IMR-90 (cell line): ENCODE measurements at regions not wholly inside any gene's neighbourhood (a gene's known extent, or its start where the extent isn't known, plus 50 kb on each side); places are given as distances from the start of the nearest gene placed in this dataset.

Source experiments
- ATAC-seq: fragments of 200-7000 bp; cut with Tn5 transposase; 2 replicates; pipeline ENCODE4 v1.9.1; 2020; ENCODE audit warnings: low read depth, mild to moderate bottlenecking, moderate library complexity
- BruUV-seq: library from RNA; stranded (reverse); fragments of 400-500 nt; replicated peaks from 2 replicates; lab custom pipeline; 2021; lab: Mats Ljungman, UMichigan
- CTCF ChIA-PET: fragments of 300-600 bp; formaldehyde crosslinking; extraction: SDS; loops from one replicate; lab custom pipeline; 2021; ENCODE audit warnings: antibody characterized with exemption; lab: Yijun Ruan, JAX
- POLR2A ChIA-PET: fragments of 300-600 bp; sonication (Branson Sonifier 250); formaldehyde crosslinking; loops from one replicate; lab custom pipeline; 2022; ENCODE audit warnings: antibody characterized with exemption; ENCODE audit not compliant: unreplicated experiment; lab: Charles Lee
- DNase-seq: peaks from one replicate; pipeline ENCODE4 v3.0.0; 2013
- H2AFZ ChIP-seq: replicated peaks from 2 replicates; pipeline ENCODE3; 2013; ENCODE audit warnings: low read length, mild to moderate bottlenecking; ENCODE audit not compliant: poor library complexity
- H2AK5ac ChIP-seq: 2 replicates; pipeline ENCODE4 v1.6.1; 2013; ENCODE audit warnings: low read depth, low read length, inconsistent platforms
- H2AK9ac ChIP-seq: replicated peaks from 2 replicates; pipeline ENCODE3; 2013; ENCODE audit warnings: mild to moderate bottlenecking, low read depth, low read length, moderate library complexity; ENCODE audit not compliant: poor library complexity
- H2BK120ac ChIP-seq: 2 replicates; pipeline ENCODE4 v1.6.1; 2013; ENCODE audit warnings: low read depth, low read length, inconsistent platforms
- H2BK15ac ChIP-seq: 3 replicates; pipeline ENCODE4 v1.6.1; 2013; ENCODE audit warnings: low read depth, low read length, inconsistent platforms
- H2BK20ac ChIP-seq: 2 replicates; pipeline ENCODE4 v1.6.1; 2013; ENCODE audit warnings: low read depth, mild to moderate bottlenecking, inconsistent platforms, low read length, moderate library complexity
- H2BK5ac ChIP-seq: 2 replicates; pipeline ENCODE4 v1.6.1; 2013; ENCODE audit warnings: mild to moderate bottlenecking, low read depth, low read length, inconsistent platforms; ENCODE audit not compliant: poor library complexity, severe bottlenecking
- H3K14ac ChIP-seq: replicated peaks from 2 replicates; pipeline ENCODE4 v1.6.1; 2013; ENCODE audit warnings: low read depth, low read length, inconsistent platforms
- H3K18ac ChIP-seq: 2 replicates; pipeline ENCODE4 v1.6.1; 2013; ENCODE audit warnings: low read depth, low read length, control low read depth
- H3K23ac ChIP-seq: 2 replicates; pipeline ENCODE4 v1.6.1; 2013; ENCODE audit warnings: low read depth, low read length, inconsistent platforms
- H3K27ac ChIP-seq: 2 replicates; pipeline ENCODE4 v1.5.1; 2013; ENCODE audit warnings: mild to moderate bottlenecking, control low read depth, low read length; ENCODE audit not compliant: insufficient read depth
- H3K27me3 ChIP-seq: 2 replicates; pipeline ENCODE4 v1.6.1; 2013; ENCODE audit warnings: low read length; ENCODE audit not compliant: control insufficient read depth, insufficient read depth
- H3K36me3 ChIP-seq: 2 replicates; pipeline ENCODE4 v1.6.1; 2013; ENCODE audit warnings: low read length, mixed read lengths; ENCODE audit not compliant: control insufficient read depth, insufficient read depth
- H3K4ac ChIP-seq: 2 replicates; pipeline ENCODE4 v1.6.1; 2013; ENCODE audit warnings: low read depth, low read length, inconsistent platforms
- H3K4me1 ChIP-seq: 2 replicates; pipeline ENCODE4 v1.6.1; 2013; ENCODE audit warnings: low read length, mixed read lengths; ENCODE audit not compliant: control insufficient read depth, insufficient read depth
- H3K4me2 ChIP-seq: 2 replicates; pipeline ENCODE4 v1.6.1; 2013; ENCODE audit warnings: low read depth, mild to moderate bottlenecking, control low read depth, low read length, moderate library complexity
- H3K4me3 ChIP-seq: 2 replicates; pipeline ENCODE4 v1.5.1; 2013; ENCODE audit warnings: low read depth, mild to moderate bottlenecking, control low read depth, low read length, moderate library complexity; ENCODE audit not compliant: insufficient read depth
- H3K56ac ChIP-seq: 2 replicates; pipeline ENCODE4 v1.6.1; 2013; ENCODE audit warnings: low read length, inconsistent platforms; ENCODE audit not compliant: insufficient read depth; ENCODE audit errors: extremely low read depth
- H3K79me1 ChIP-seq, 2 experiments: 2 replicates each; pipeline ENCODE4 v1.6.1; 2013; ENCODE audit warnings: low read length in 2 of 2, inconsistent platforms in 1 of 2, low read depth in 1 of 2
- H3K9ac ChIP-seq: 2 replicates; pipeline ENCODE4 v1.6.1; 2013; ENCODE audit warnings: low read depth, low read length, control low read depth
- H3K9me1 ChIP-seq: 2 replicates; pipeline ENCODE4 v1.6.1; 2013; ENCODE audit warnings: low read length, inconsistent platforms; ENCODE audit not compliant: insufficient read depth
- H3K9me3 ChIP-seq: 2 replicates; pipeline ENCODE4 v1.6.1; 2013; ENCODE audit warnings: low read length; ENCODE audit not compliant: control insufficient read depth, insufficient read depth
- H4K20me1 ChIP-seq: 2 replicates; pipeline ENCODE4 v1.6.1; 2013; ENCODE audit warnings: low read length, inconsistent platforms; ENCODE audit not compliant: insufficient read depth
- H4K5ac ChIP-seq: 2 replicates; pipeline ENCODE4 v1.6.1; 2013; ENCODE audit warnings: mild to moderate bottlenecking, low read depth, low read length, control low read depth
- H4K8ac ChIP-seq, 2 experiments: 2 replicates each; pipeline ENCODE4 v1.6.1; 2013; ENCODE audit warnings: low read depth in 2 of 2, low read length in 2 of 2, control low read depth in 1 of 2, inconsistent platforms in 1 of 2
- H4K91ac ChIP-seq: 2 replicates; pipeline ENCODE4 v1.6.1; 2013; ENCODE audit warnings: low read depth, low read length, inconsistent platforms; ENCODE audit not compliant: insufficient read depth
- BHLHE40 ChIP-seq: fragments of 150-350 bp; IDR thresholded peaks from 2 replicates; pipeline ENCODE4 v1.6.1; 2016; ENCODE audit warnings: mild to moderate bottlenecking, low read depth, low read length
- CEBPB ChIP-seq: IDR thresholded peaks from 2 replicates; pipeline ENCODE4 v1.6.1; 2012; ENCODE audit warnings: low read depth, low read length, improper control_type of control experiment
- CHD1 ChIP-seq: IDR thresholded peaks from 2 replicates; pipeline ENCODE4 v1.6.1; 2012; ENCODE audit warnings: low read depth, low read length, improper control_type of control experiment
- FOS ChIP-seq: fragments of 150-350 bp; IDR thresholded peaks from 2 replicates; pipeline ENCODE4 v1.6.1; 2016; ENCODE audit warnings: low read depth, low read length
- MAFK ChIP-seq: IDR thresholded peaks from 2 replicates; pipeline ENCODE4 v1.6.1; 2012; ENCODE audit warnings: low read depth, low read length, improper control_type of control experiment
- MXI1 ChIP-seq: IDR thresholded peaks from 2 replicates; pipeline ENCODE4 v1.6.1; 2012; ENCODE audit warnings: low read depth, mild to moderate bottlenecking, low read length, moderate library complexity, borderline replicate concordance
- NFE2L2 ChIP-seq: fragments of 150-350 bp; IDR thresholded peaks from 2 replicates; pipeline ENCODE4 v1.6.1; 2016; ENCODE audit warnings: low read depth, mild to moderate bottlenecking, low read length
- POLR2A ChIP-seq: IDR thresholded peaks from 2 replicates; pipeline ENCODE4 v1.6.1; 2012; ENCODE audit warnings: mild to moderate bottlenecking, low read depth, low read length
- RAD21 ChIP-seq: IDR thresholded peaks from 2 replicates; pipeline ENCODE4 v1.6.1; 2012; ENCODE audit warnings: low read length, improper control_type of control experiment
- SMC3 ChIP-seq: fragments of 150-350 bp; IDR thresholded peaks from 2 replicates; pipeline ENCODE4 v1.6.1; 2016; ENCODE audit warnings: low read depth, mild to moderate bottlenecking, antibody characterized with exemption, low read length, moderate library complexity
- WGBS, 2 experiments: methylation state at CpG; one replicate each; pipeline versions ENCODE4 v1.1.5 to v1.1.7; 2013; ENCODE audit warnings: missing lambda C conversion rate in 2 of 2; ENCODE audit not compliant: insufficient read length in 1 of 2; ENCODE audit errors: extremely low coverage in 2 of 2; 5-methylcytosine and 5-hydroxymethylcytosine counted together
- dilution Hi-C: fragments of 300-500 bp; cut with HindIII; formaldehyde crosslinking; loops from one replicate; pipeline ENCODE4 v1.14.3; 2018; ENCODE audit warnings: low sequenced_read_pairs; ENCODE audit not compliant: unreplicated experiment
- in situ Hi-C: fragments of 300-500 bp; cut with MboI; formaldehyde crosslinking; loops from 3 replicates; pipeline ENCODE4 v1.14.3; 2019; ENCODE audit warnings: low sequenced_read_pairs, inconsistent platforms, mixed read lengths
- intact Hi-C: fragments of 100-400 bp; cut with micrococcal nuclease; formaldehyde crosslinking; loops from 2 replicates; pipeline ENCODE4 v1.10.0; 2022
- TF ChIP-seq, protein P1 (sequence below): conservative IDR thresholded peaks from 2 replicates; pipeline ENCODE4 v1.5.1; 2012; ENCODE audit warnings: mild to moderate bottlenecking, low read depth, low read length, improper control_type of control experiment
- TF ChIP-seq, protein P2 (sequence below): fragments of 150-350 bp; IDR thresholded peaks from 2 replicates; pipeline ENCODE4 v1.6.1; 2016; ENCODE audit warnings: low read depth, mild to moderate bottlenecking, low read length, moderate library complexity, borderline replicate concordance

DNA sequence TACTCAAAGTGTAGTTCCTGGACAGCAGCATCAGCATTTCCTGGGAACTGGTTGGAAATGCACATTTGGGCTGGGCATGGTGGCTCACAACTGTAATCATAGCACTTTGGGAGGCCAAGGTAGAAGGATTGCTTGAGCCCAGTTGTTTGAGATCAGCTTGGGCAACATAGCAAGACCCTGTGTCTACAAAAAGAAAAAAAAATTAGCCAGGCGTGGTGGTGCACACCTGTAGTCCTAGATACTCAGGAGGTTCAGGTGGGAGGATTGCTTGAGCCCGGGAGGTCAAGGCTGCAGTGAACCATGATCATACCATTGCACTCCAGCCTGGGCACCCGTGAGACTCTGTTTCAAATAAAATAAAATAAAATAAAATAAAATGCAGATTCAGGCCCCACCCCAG, 156.2 kb downstream of the CDC5L start:
- no peaks in the 10 kb centered on the region for H3K36me3 ChIP-seq
- intact Hi-C loops (no loop called here), dilution Hi-C loops (no loop called here), in situ Hi-C loops (no loop called here)
- H3K4me3 ChIP-seq = no peak overlapping the region
- no peak overlapping the region for H3K18ac ChIP-seq
- DNase-seq (no peak), ATAC-seq (no peak)
- H3K14ac ChIP-seq = no peak overlapping the region
- H3K4me2 ChIP-seq = no peak overlapping the region
- H3K56ac ChIP-seq = no peak overlapping the region
- no peak overlapping the region for H3K4ac ChIP-seq
- H2AK5ac ChIP-seq = no peak overlapping the region
- no peak overlapping the region for H3K27ac ChIP-seq
- H3K4me1 ChIP-seq = peaks cover 9% of the 10 kb centered on the region; the same call in 1 of the 2 replicates
- peaks cover 2% of the 10 kb centered on the region for H3K9me3 ChIP-seq
- no peak overlapping the region for H2BK20ac ChIP-seq
- TF ChIP-seq, protein P1, sequence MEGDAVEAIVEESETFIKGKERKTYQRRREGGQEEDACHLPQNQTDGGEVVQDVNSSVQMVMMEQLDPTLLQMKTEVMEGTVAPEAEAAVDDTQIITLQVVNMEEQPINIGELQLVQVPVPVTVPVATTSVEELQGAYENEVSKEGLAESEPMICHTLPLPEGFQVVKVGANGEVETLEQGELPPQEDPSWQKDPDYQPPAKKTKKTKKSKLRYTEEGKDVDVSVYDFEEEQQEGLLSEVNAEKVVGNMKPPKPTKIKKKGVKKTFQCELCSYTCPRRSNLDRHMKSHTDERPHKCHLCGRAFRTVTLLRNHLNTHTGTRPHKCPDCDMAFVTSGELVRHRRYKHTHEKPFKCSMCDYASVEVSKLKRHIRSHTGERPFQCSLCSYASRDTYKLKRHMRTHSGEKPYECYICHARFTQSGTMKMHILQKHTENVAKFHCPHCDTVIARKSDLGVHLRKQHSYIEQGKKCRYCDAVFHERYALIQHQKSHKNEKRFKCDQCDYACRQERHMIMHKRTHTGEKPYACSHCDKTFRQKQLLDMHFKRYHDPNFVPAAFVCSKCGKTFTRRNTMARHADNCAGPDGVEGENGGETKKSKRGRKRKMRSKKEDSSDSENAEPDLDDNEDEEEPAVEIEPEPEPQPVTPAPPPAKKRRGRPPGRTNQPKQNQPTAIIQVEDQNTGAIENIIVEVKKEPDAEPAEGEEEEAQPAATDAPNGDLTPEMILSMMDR = no peak
- no peak for TF ChIP-seq POLR2A
- no peak for TF ChIP-seq FOS
- TF ChIP-seq, protein P2, sequence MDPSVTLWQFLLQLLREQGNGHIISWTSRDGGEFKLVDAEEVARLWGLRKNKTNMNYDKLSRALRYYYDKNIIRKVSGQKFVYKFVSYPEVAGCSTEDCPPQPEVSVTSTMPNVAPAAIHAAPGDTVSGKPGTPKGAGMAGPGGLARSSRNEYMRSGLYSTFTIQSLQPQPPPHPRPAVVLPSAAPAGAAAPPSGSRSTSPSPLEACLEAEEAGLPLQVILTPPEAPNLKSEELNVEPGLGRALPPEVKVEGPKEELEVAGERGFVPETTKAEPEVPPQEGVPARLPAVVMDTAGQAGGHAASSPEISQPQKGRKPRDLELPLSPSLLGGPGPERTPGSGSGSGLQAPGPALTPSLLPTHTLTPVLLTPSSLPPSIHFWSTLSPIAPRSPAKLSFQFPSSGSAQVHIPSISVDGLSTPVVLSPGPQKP = no peak
- no peak for TF ChIP-seq NFE2L2
- TF ChIP-seq MAFK = no peak
- no peak for TF ChIP-seq SMC3
- no peak for TF ChIP-seq RAD21
- no peak for TF ChIP-seq MXI1
- no peak for TF ChIP-seq CEBPB
- no peak for TF ChIP-seq BHLHE40
- TF ChIP-seq CHD1 = no peak
- no peak overlapping the region for H2BK120ac ChIP-seq
- CTCF ChIA-PET = no interaction called here
- no peak overlapping the region for H4K8ac ChIP-seq
- POLR2A ChIA-PET = no interaction called here
- no peak overlapping the region for H3K23ac ChIP-seq
- peaks cover 14% of the 10 kb centered on the region for H3K27me3 ChIP-seq
- H2AK9ac ChIP-seq = no peak overlapping the region
- H3K79me1 ChIP-seq = no peaks in the 10 kb centered on the region
- H4K5ac ChIP-seq = no peak overlapping the region
- no peaks in the 10 kb centered on the region for H4K20me1 ChIP-seq
- no peak overlapping the region for H2BK15ac ChIP-seq
- no TSS peak for BruUV-seq
- no peak overlapping the region for H4K91ac ChIP-seq
- H2AFZ ChIP-seq = no peak overlapping the region
- H3K9me1 ChIP-seq = no peaks in the 10 kb centered on the region
- no CpG with 5 or more reads among the region's 3 CpGs for WGBS, 2 experiments
- no peak overlapping the region for H3K9ac ChIP-seq
- no peak overlapping the region for H2BK5ac ChIP-seq
